ENCODE measurements at regions not wholly inside any gene's neighbourhood (a gene's known extent, or its start where the extent isn't known, plus 50 kb on each side); places are given as distances from the start of the nearest gene placed in this dataset.
"Not testable (repeated sequence)": the region's sequence is repeated elsewhere in the genome, so short reads cannot be mapped to it uniquely, and the experiment has no call there.

DNA sequence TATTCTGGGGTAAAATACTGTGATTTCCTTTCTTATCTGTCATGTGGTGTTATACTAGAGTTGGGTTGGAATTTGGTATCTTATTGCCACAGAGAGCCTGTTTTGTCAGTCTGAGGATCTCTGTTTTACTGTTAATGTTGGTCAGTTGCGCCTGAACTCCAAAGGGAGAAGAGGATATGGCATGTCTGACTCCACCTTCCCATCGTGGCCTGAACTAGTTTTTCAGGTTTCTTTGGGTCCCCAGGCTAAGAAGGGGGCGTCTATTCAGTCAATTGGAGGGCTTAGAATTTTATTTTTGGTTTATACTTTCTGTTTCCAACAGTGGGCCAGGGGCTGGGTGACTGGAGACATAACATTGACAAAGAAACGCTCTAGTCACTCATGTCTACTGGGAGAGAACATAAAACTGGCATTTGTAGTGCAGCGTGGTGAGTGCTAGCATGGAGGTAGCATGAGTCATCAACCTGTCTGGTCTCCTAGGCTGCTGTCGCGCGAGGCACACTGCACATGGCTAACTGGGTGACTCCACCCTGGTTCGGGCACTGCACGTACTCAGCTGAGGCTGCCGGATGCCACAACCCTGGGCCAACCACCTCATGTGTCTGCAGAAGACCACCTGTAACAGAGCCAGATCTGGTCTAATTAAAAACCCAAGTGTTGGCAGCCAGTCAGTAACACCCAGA, 120.1 kb upstream of the OR9Q1 start:
- intact Hi-C loops (cut with DNase I): no loop called here
- Histone ChIP-seq H3K9me3 (no peaks in the 10 kb centered on the region), H3K27me3 (replicated peaks; ENCODE audit: insufficient read depth) (no peaks in the 10 kb centered on the region), H3K4me1 (replicated peaks) (no peaks in the 10 kb centered on the region), H3K4me3 (no peak overlapping the region), H3K36me3 (no peaks in the 10 kb centered on the region), H3K27ac (no peak overlapping the region)
- WGBS: 52% methylated on average over 11 of the region's 11 CpGs
- peak; percentile 56 for DNase-seq (ENCODE audit: low spot score)
- TF ChIP-seq POLR2A (IDR thresholded peaks at IDR 0.05) (no peak), POLR2AphosphoS5 (IDR thresholded peaks at IDR 0.05) (peak; percentile 14)

GRCh38 chr11:57904376-57904775, 119.3 kb upstream of the OR9Q1 start:
- H3K4me3 ChIP-seq: no peak overlapping the region
- H3K27me3 ChIP-seq (replicated peaks; ENCODE audit: insufficient read depth): no peaks in the 10 kb centered on the region
- 75% methylated on average over 10 of the region's 10 CpGs for WGBS
- no peak overlapping the region for H3K27ac ChIP-seq
- TF ChIP-seq POLR2AphosphoS5 (IDR thresholded peaks at IDR 0.05) (no peak), POLR2A (IDR thresholded peaks at IDR 0.05) (no peak)
- TF ChIP-seq, protein P1, sequence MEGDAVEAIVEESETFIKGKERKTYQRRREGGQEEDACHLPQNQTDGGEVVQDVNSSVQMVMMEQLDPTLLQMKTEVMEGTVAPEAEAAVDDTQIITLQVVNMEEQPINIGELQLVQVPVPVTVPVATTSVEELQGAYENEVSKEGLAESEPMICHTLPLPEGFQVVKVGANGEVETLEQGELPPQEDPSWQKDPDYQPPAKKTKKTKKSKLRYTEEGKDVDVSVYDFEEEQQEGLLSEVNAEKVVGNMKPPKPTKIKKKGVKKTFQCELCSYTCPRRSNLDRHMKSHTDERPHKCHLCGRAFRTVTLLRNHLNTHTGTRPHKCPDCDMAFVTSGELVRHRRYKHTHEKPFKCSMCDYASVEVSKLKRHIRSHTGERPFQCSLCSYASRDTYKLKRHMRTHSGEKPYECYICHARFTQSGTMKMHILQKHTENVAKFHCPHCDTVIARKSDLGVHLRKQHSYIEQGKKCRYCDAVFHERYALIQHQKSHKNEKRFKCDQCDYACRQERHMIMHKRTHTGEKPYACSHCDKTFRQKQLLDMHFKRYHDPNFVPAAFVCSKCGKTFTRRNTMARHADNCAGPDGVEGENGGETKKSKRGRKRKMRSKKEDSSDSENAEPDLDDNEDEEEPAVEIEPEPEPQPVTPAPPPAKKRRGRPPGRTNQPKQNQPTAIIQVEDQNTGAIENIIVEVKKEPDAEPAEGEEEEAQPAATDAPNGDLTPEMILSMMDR (IDR thresholded peaks at IDR 0.05): no peak
- no peaks in the 10 kb centered on the region for H3K9me3 ChIP-seq
- H3K36me3 ChIP-seq: no peaks in the 10 kb centered on the region
- intact Hi-C loops (cut with DNase I): no loop called here
- no peaks in the 10 kb centered on the region for H3K4me1 ChIP-seq (replicated peaks)
- DNase-seq (ENCODE audit: low spot score): no peak

DNA sequence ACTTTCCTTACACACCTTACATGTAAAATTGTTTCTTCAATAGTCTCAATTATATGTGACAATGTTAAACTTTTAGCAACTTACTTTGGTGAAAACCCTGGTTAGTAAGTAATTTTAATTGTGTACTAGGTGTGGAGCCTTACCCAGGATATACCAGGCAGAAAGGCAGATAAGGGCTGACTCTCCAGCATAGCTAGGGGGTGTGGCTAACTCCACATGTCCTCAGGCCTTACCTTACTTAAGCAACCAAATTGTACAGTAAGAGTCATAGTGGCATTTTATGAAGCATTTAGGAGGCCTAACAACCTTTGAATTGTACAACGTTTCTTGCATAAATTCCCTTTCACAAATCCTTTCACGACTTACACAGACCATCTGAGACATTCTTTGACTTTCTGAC, 118.2 kb upstream of the OR9Q1 start:
- intact Hi-C loops (cut with DNase I): no loop called here
- Histone ChIP-seq H3K4me1 (replicated peaks) (no peaks in the 10 kb centered on the region), H3K36me3 (no peaks in the 10 kb centered on the region), H3K27ac (no peak overlapping the region), H3K27me3 (replicated peaks; ENCODE audit: insufficient read depth) (no peaks in the 10 kb centered on the region), H3K9me3 (no peaks in the 10 kb centered on the region), H3K4me3 (no peak overlapping the region)
- WGBS: 73% methylated on average over 2 of the region's 2 CpGs
- DNase-seq (ENCODE audit: low spot score): no peak
- TF ChIP-seq, protein P1 (IDR thresholded peaks at IDR 0.05): no peak
- TF ChIP-seq POLR2A (IDR thresholded peaks at IDR 0.05): no peak
- TF ChIP-seq POLR2AphosphoS5 (IDR thresholded peaks at IDR 0.05): no peak

DNA sequence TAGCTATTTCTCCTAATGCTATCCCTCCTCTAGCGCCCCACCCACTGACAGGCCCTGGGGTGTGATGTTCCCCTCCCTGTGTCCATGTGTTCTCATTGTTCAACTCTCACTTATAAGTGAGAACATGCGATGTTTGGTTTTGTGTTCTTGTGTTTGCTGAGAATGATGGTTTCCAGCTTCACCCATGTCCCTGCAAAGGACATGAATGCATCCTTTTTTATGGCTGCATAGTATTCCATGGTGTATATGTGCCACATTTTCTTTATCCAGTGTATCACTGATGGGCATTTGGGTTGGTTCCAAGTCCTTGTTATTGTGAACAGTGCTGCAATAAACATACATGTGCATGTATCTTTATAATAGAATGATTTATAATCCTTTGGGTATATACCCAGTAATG, 115.3 kb upstream of the OR9Q1 start:
- H3K4me1 ChIP-seq (replicated peaks); H3K27ac ChIP-seq; H3K27me3 ChIP-seq (replicated peaks; ENCODE audit: insufficient read depth); DNase-seq (ENCODE audit: low spot score); H3K36me3 ChIP-seq; H3K9me3 ChIP-seq; H3K4me3 ChIP-seq; intact Hi-C loops (cut with DNase I): not testable (repeated sequence)
- 97% methylated on average over 2 of the region's 2 CpGs for WGBS

DNA sequence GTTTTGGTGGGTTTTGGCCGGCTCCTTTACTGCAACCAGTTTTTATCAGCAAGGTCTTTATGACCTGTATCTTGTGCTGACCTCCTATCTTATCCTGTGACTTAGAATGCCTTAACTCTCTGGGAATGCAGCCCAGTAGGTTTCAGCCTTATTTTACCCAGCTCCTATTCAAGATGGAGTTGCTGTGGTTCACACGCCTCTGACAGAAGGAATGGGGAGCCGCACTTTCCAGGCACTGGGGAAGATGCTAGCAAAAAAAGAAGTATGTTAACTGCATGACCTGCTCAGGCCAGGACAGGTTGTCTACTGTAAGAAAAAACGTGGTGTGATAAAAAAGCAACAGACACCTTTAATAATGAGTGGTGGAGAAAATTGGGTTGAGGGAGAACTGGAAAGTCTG, 112.2 kb upstream of the OR9Q1 start:
- H3K9me3 ChIP-seq; H3K27ac ChIP-seq; H3K4me1 ChIP-seq (replicated peaks); intact Hi-C loops (cut with DNase I); H3K4me3 ChIP-seq; H3K36me3 ChIP-seq; DNase-seq (ENCODE audit: low spot score); H3K27me3 ChIP-seq (replicated peaks; ENCODE audit: insufficient read depth): not testable (repeated sequence)
- WGBS: 65% methylated on average over 4 of the region's 4 CpGs

DNA sequence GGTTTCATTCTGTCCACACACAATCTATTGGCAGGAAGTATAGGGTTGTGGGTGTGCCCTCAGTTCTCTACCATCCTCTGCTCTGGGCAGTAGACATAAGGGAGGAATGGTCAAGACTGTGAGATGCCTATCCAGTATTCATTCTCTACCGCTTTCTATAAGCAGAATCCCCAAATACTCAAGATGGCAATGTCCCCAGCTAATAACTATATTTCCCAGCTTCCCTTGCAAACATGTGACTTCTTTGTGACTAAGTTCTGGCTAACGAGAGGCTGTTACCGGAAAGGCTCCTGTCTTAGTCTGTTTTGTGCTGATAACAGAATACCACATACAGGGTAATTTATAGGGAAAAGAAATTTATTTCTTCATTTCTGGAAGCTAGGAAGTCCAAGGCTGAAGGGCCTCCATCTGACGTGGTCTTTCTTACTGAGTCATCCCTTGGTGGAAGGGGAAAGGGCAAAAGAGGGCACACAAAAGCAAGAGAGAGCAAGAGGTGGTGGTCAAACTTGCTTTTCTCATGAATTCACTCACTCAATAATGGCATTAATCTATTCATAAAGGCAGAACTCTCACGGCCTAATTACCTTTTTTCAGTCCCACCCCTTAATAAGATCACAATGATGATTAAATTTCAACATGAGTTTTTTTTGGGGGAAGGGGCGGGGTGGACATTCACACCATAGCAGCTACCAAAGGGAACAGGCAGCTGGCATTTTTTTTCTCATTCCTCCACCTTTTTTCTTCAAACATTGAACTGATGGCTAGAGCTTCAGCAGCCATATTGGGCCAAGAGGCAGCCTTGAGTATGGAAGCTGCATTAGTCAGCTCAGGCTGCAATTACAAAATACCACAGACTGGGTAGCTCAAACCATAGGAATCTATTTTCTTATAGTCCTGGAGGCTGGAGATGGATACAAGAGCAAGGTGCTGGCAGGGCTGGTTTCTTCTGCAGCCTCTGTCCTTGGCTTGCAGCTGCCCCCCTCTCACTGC, 109.7 kb upstream of the OR9Q1 start:
- Histone ChIP-seq H3K27me3 (replicated peaks; ENCODE audit: insufficient read depth) (no peaks in the 10 kb centered on the region), H3K4me3 (no peak overlapping the region), H3K27ac (no peak overlapping the region), H3K9me3 (no peaks in the 10 kb centered on the region), H3K4me1 (replicated peaks) (no peaks in the 10 kb centered on the region), H3K36me3 (no peaks in the 10 kb centered on the region)
- WGBS: 67% methylated on average over 6 of the region's 6 CpGs
- intact Hi-C loops (cut with DNase I): no loop called here
- DNase-seq (ENCODE audit: low spot score): no peak
- TF ChIP-seq, protein P1 (IDR thresholded peaks at IDR 0.05): no peak
- TF ChIP-seq POLR2AphosphoS5 (IDR thresholded peaks at IDR 0.05) (no peak), POLR2A (IDR thresholded peaks at IDR 0.05) (no peak)

Data from prostate gland (tissue), 2 donors.